K562 (cell line): ENCODE measurements at regions not wholly inside any gene's neighbourhood (a gene's known extent, or its start where the extent isn't known, plus 50 kb on each side); places are given as distances from the start of the nearest gene placed in this dataset.

Experiments
- ATAC-seq: fragments of 200-7000 bp; cut with Tn5 transposase; 3 replicates; pipeline ENCODE4 v1.9.1; 2020; ENCODE audit warnings: moderate library complexity
- BruUV-seq: library from RNA; stranded (reverse); fragments of 400-500 nt; replicated peaks from 2 replicates; lab custom pipeline; 2021; lab: Mats Ljungman, UMichigan
- CTCF ChIA-PET: fragments of 300-600 bp; formaldehyde crosslinking; extraction: SDS; loops from one replicate; lab custom pipeline; 2021; ENCODE audit warnings: low intra/inter-chr PET ratio; lab: Yijun Ruan, JAX
- POLR2A ChIA-PET: fragments of 300-600, 350-650 bp; sonication (Branson Sonifier 250); formaldehyde crosslinking; extraction: SDS; loops from one replicate; lab custom pipeline; 2021; ENCODE audit warnings: antibody characterized with exemption, inconsistent platforms; lab: Yijun Ruan, JAX
- DNase-seq, 4 experiments: peaks; one replicate each; pipeline versions ENCODE4 v3.0.0 to v3.0.0-alpha.2; 2011 to 2018; ENCODE audit warnings: low spot score in 3 of 4, mixed read lengths in 3 of 4; ENCODE audit errors: extremely low read depth in 1 of 4
- FAIRE-seq: peaks from 2 replicates; lab custom pipeline; 2011; peaks lifted over from hg19 to GRCh38; lab: Jason Lieb, UNC
- H2AFZ ChIP-seq: 2 replicates; pipeline ENCODE4 v1.6.0; 2011; ENCODE audit warnings: low read depth, low read length, control low read depth, inconsistent platforms
- H3K27ac ChIP-seq: fragments of 200-600 bp; 3 replicates; pipeline ENCODE4 v1.8.0; 2011; ENCODE audit warnings: low read depth, mild to moderate bottlenecking, control low read depth, inconsistent platforms, low read length, moderate library complexity, mixed read lengths; ENCODE audit errors: extremely low read depth
- H3K27me3 ChIP-seq, 2 experiments: fragments of 300-600 bp in 1 of 2; 2 replicates in 1 of 2; 3 replicates in 1 of 2; pipeline versions ENCODE4 v1.6.0 to v1.8.0; 2011; ENCODE audit warnings: inconsistent platforms in 2 of 2, low read length in 2 of 2, mild to moderate bottlenecking in 1 of 2, mixed read lengths in 1 of 2, moderate library complexity in 1 of 2; ENCODE audit not compliant: control insufficient read depth in 2 of 2, insufficient read depth in 2 of 2
- H3K36me3 ChIP-seq: fragments of 300-600 bp; 3 replicates; pipeline ENCODE4 v1.8.0; 2011; ENCODE audit warnings: mild to moderate bottlenecking, low read length, inconsistent platforms; ENCODE audit not compliant: control insufficient read depth, insufficient read depth
- H3K4me1 ChIP-seq, 2 experiments: fragments of 200-600 bp in 1 of 2; replicated peaks in 1 of 2; 2 replicates in 1 of 2; 3 replicates in 1 of 2; pipeline versions ENCODE4 v1.5.1 to v1.8.0; 2011; ENCODE audit warnings: inconsistent platforms in 2 of 2, low read length in 2 of 2, mild to moderate bottlenecking in 1 of 2, mixed read lengths in 1 of 2, moderate library complexity in 1 of 2; ENCODE audit not compliant: control insufficient read depth in 2 of 2, insufficient read depth in 2 of 2
- H3K4me2 ChIP-seq: 2 replicates; pipeline ENCODE4 v1.6.1; 2011; ENCODE audit warnings: low read length, control low read depth, inconsistent platforms, mixed read lengths; ENCODE audit not compliant: insufficient read depth
- H3K4me3 ChIP-seq: fragments of 200-600 bp; sonication (generic), shearing (Covaris generic); 2 replicates; pipeline ENCODE4 v1.5.1; 2016; ENCODE audit warnings: control low read depth, inconsistent platforms
- H3K79me2 ChIP-seq: fragments of 200-600 bp; 3 replicates; pipeline ENCODE4 v1.8.0; 2011; ENCODE audit warnings: low read length, inconsistent platforms; ENCODE audit not compliant: control insufficient read depth, insufficient read depth
- H3K9ac ChIP-seq, 2 experiments: 2 replicates each; pipeline versions ENCODE4 v1.6.0 to v1.6.1; 2011; ENCODE audit warnings: low read depth in 2 of 2, low read length in 2 of 2, control low read depth in 1 of 2, inconsistent platforms in 1 of 2, mild to moderate bottlenecking in 1 of 2, mixed read lengths in 1 of 2; ENCODE audit not compliant: insufficient read depth in 1 of 2
- H3K9me1 ChIP-seq: one replicate; pipeline ENCODE4 v1.6.0; 2011; ENCODE audit warnings: inconsistent platforms, mild to moderate bottlenecking, low read length, moderate library complexity; ENCODE audit not compliant: control insufficient read depth, insufficient read depth
- H3K9me3 ChIP-seq: replicated peaks from 2 replicates; pipeline ENCODE4 v1.5.1; 2011; ENCODE audit warnings: low read depth, low read length, inconsistent platforms; ENCODE audit not compliant: control insufficient read depth, insufficient read depth
- H4K20me1 ChIP-seq: replicated peaks from 2 replicates; pipeline ENCODE4 v1.6.1; 2011; ENCODE audit warnings: low read length, inconsistent platforms, mixed read lengths; ENCODE audit not compliant: control insufficient read depth, insufficient read depth
- ARID2 ChIP-seq: fragments of 450-650 bp; IDR thresholded peaks from 2 replicates; pipeline ENCODE4 v1.6.1; 2017; ENCODE audit warnings: antibody characterized with exemption, mild to moderate bottlenecking
- CAMTA2 ChIP-seq: fragments of 250-450 bp; sonication (Bioruptor Pico); conservative IDR thresholded peaks from 2 replicates; pipeline ENCODE4 v1.5.1; 2022
- ELF1 ChIP-seq: fragments of 200-800 bp; sonication (Bioruptor generic); IDR thresholded peaks from 2 replicates; pipeline ENCODE4 v1.6.1; 2016; ENCODE audit warnings: missing genetic modification characterization, missing compliant biosample characterization
- ELF2 ChIP-seq: fragments of 250-450 bp; sonication (Bioruptor Pico); IDR thresholded peaks from 2 replicates; pipeline ENCODE4 v1.5.0; 2021; ENCODE audit warnings: mild to moderate bottlenecking
- ETS2 ChIP-seq: IDR thresholded peaks from 2 replicates; pipeline ENCODE4 v1.6.1; 2016; ENCODE audit warnings: borderline replicate concordance, missing genetic modification characterization, mild to moderate bottlenecking, moderate library complexity, missing compliant biosample characterization; ENCODE audit not compliant: poor library complexity, severe bottlenecking
- MTA1 ChIP-seq: fragments of 450-650 bp; IDR thresholded peaks from 2 replicates; pipeline ENCODE4 v1.6.1; 2017; ENCODE audit warnings: borderline replicate concordance
- MTA3 ChIP-seq: fragments of 450-650 bp; formaldehyde crosslinking; IDR thresholded peaks from 2 replicates; pipeline ENCODE4 v1.6.1; 2017; ENCODE audit warnings: mild to moderate bottlenecking, borderline replicate concordance
- NBN ChIP-seq: fragments of 450-650 bp; IDR thresholded peaks from 2 replicates; pipeline ENCODE4 v1.6.1; 2016; ENCODE audit warnings: low read depth, mild to moderate bottlenecking
- PCBP2 ChIP-seq: fragments of 200-400 bp; formaldehyde crosslinking; IDR thresholded peaks from 2 replicates; pipeline ENCODE4 v1.6.1; 2018; ENCODE audit warnings: low read length, low read depth, mild to moderate bottlenecking, moderate library complexity; ENCODE audit not compliant: poor library complexity, severe bottlenecking
- SIRT6 ChIP-seq: IDR thresholded peaks from one replicate; pipeline ENCODE4 v1.6.1; 2012; ENCODE audit warnings: low read depth, mild to moderate bottlenecking, control low read depth, inconsistent platforms, low read length, moderate library complexity
- TAF7 ChIP-seq: fragments of 450-650 bp; IDR thresholded peaks from 2 replicates; pipeline ENCODE4 v1.6.1; 2016; ENCODE audit warnings: missing genetic modification characterization, missing compliant biosample characterization
- USF1 ChIP-seq: sonication (generic); formaldehyde crosslinking; IDR thresholded peaks from 2 replicates; pipeline ENCODE4 v1.9.0; 2022; ENCODE audit warnings: mild to moderate bottlenecking, missing genetic modification reagents
- ZNF232 ChIP-seq: sonication (generic); formaldehyde crosslinking; IDR thresholded peaks from 2 replicates; pipeline ENCODE4 v1.8.0; 2022; ENCODE audit warnings: mild to moderate bottlenecking, missing genetic modification reagents
- WGBS: fragments of 100-300 bp; shearing (Covaris generic); methylation state at CpG from one replicate; pipeline ENCODE4 v1.1.6; 2016; ENCODE audit warnings: low coverage, mixed read lengths; ENCODE audit not compliant: insufficient coverage; ENCODE audit errors: missing lambda C conversion rate; 5-methylcytosine and 5-hydroxymethylcytosine counted together
- in situ Hi-C: fragments of 300-500 bp; cut with MboI; formaldehyde crosslinking; loops from 4 replicates; pipeline ENCODE4 v1.15.0; 2018; ENCODE audit warnings: inconsistent platforms, mixed read lengths
- intact Hi-C: fragments of 100-400 bp; cut with micrococcal nuclease; formaldehyde crosslinking; loops from 2 replicates; pipeline ENCODE4 v1.14.2; 2022
- TF ChIP-seq, protein P1 (sequence below): fragments of 450-650 bp; IDR thresholded peaks from one replicate; pipeline ENCODE4 v1.6.1; 2018; ENCODE audit warnings: mild to moderate bottlenecking, moderate library complexity; ENCODE audit not compliant: partially characterized antibody
- TF ChIP-seq, protein P2 (sequence below): fragments of 250-450 bp; sonication (Bioruptor Pico); IDR thresholded peaks from 2 replicates; pipeline ENCODE4 v1.5.0; 2020; ENCODE audit warnings: mild to moderate bottlenecking
- TF ChIP-seq, protein P3 (sequence below), 2 experiments: fragments of 200-800 bp in 1 of 2; sonication (Bioruptor generic) in 1 of 2; sonication (generic) in 1 of 2; formaldehyde crosslinking in 1 of 2; IDR thresholded peaks in 1 of 2; conservative IDR thresholded peaks in 1 of 2; 2 replicates each; pipeline versions ENCODE4 v1.5.0 to v1.6.1; 2016 to 2020; ENCODE audit warnings: missing compliant biosample characterization in 1 of 2, missing genetic modification characterization in 1 of 2, missing genetic modification reagents in 1 of 2

- TF ChIP-seq, protein P1, sequence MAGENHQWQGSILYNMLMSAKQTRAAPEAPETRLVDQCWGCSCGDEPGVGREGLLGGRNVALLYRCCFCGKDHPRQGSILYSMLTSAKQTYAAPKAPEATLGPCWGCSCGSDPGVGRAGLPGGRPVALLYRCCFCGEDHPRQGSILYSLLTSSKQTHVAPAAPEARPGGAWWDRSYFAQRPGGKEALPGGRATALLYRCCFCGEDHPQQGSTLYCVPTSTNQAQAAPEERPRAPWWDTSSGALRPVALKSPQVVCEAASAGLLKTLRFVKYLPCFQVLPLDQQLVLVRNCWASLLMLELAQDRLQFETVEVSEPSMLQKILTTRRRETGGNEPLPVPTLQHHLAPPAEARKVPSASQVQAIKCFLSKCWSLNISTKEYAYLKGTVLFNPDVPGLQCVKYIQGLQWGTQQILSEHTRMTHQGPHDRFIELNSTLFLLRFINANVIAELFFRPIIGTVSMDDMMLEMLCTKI, result no peak
- TF ChIP-seq SIRT6, result no peak
- TF ChIP-seq MTA1, result no peak
Measured at GRCh38 chr12:89966495-89967240, 258.0 kb upstream of the ATP2B1 start (continued).

DNA sequence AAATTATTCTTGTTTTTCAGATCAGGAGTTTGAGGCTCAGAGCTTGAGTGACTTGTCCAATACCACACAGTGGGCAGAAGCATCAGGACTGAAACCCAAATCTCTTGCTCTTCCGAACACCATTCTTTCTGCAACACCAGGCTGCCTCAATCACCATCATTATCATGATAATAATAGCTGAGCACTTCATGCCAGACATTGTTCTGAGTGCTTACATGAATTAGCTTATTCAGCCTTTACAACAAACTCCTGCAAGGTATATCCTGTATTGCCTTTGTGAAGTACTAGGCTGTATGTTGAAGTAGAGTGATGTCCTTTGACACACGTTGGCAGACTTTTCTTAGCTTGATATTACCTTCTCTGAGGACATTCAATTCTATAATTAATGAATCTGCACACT is 257.4 kb upstream of the ATP2B1 start:
- Histone ChIP-seq H4K20me1 (no peaks in the 10 kb centered on the region), H2AFZ (no peak overlapping the region), H3K27ac (no peak overlapping the region), H3K4me3 (no peak overlapping the region), H3K9me1 (no peaks in the 10 kb centered on the region), H3K9ac (no peak overlapping the region), H3K4me2 (no peak overlapping the region), H3K36me3 (no peaks in the 10 kb centered on the region), H3K4me1 (no peaks in the 10 kb centered on the region), H3K9me3 (no peaks in the 10 kb centered on the region), H3K79me2 (no peaks in the 10 kb centered on the region), H3K27me3 (no peaks in the 10 kb centered on the region)
- DNase-seq (no peak), ATAC-seq (no peak), FAIRE-seq (no peak)
- 6% methylated on average over 2 of the region's 2 CpGs for WGBS
- ChIA-PET POLR2A (no interaction called here), CTCF (no interaction called here)
- BruUV-seq, result no TSS peak
- in situ Hi-C loops, result no loop called here
- intact Hi-C loops, result no loop called here
- TF ChIP-seq, protein P2, sequence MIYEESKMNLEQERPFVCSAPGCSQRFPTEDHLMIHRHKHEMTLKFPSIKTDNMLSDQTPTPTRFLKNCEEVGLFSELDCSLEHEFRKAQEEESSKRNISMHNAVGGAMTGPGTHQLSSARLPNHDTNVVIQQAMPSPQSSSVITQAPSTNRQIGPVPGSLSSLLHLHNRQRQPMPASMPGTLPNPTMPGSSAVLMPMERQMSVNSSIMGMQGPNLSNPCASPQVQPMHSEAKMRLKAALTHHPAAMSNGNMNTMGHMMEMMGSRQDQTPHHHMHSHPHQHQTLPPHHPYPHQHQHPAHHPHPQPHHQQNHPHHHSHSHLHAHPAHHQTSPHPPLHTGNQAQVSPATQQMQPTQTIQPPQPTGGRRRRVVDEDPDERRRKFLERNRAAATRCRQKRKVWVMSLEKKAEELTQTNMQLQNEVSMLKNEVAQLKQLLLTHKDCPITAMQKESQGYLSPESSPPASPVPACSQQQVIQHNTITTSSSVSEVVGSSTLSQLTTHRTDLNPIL, result no peak
- TF ChIP-seq ARID2 (no peak), ZNF232 (CRISPR knock-in tag) (no peak), PCBP2 (no peak), CAMTA2 (CRISPR knock-in tag) (no peak), ELF2 (CRISPR knock-in tag) (no peak), ETS2 (tag) (no peak), USF1 (CRISPR knock-in tag) (no peak), ELF1 (tag) (no peak), NBN (no peak), TAF7 (no peak), MTA3 (no peak)
- TF ChIP-seq, protein P3, sequence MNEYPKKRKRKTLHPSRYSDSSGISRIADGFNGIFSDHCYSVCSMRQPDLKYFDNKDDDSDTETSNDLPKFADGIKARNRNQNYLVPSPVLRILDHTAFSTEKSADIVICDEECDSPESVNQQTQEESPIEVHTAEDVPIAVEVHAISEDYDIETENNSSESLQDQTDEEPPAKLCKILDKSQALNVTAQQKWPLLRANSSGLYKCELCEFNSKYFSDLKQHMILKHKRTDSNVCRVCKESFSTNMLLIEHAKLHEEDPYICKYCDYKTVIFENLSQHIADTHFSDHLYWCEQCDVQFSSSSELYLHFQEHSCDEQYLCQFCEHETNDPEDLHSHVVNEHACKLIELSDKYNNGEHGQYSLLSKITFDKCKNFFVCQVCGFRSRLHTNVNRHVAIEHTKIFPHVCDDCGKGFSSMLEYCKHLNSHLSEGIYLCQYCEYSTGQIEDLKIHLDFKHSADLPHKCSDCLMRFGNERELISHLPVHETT (CRISPR knock-in tag; conservative IDR thresholded peaks at IDR 0.05 in 1 of 2, IDR thresholded peaks at IDR 0.05 in 1 of 2), result no peak
